H1 (cell line): ENCODE measurements at regions not wholly inside any gene's neighbourhood (a gene's known extent, or its start where the extent isn't known, plus 50 kb on each side); places are given as distances from the start of the nearest gene placed in this dataset.

Experiments
- CTCF ChIP-seq, 3 experiments: IDR thresholded peaks; 1 replicate in 2 of 3; 2 replicates in 1 of 3; pipeline versions ENCODE4 v1.5.1 to v1.6.1; 2011; ENCODE audit warnings: low read length in 3 of 3, mild to moderate bottlenecking in 3 of 3, inconsistent platforms in 2 of 3, low read depth in 1 of 3, moderate library complexity in 1 of 3; ENCODE audit not compliant: insufficient read depth in 1 of 3; ENCODE audit errors: control extremely low read depth in 1 of 3
- GABPA ChIP-seq: IDR thresholded peaks from 2 replicates; pipeline ENCODE4 v1.6.1; 2011; ENCODE audit warnings: mild to moderate bottlenecking, low read length, moderate library complexity, borderline replicate concordance; ENCODE audit not compliant: insufficient read depth
- POLR2A ChIP-seq, 2 experiments: IDR thresholded peaks; 1 replicate in 1 of 2; 2 replicates in 1 of 2; pipeline ENCODE4 v1.6.1; 2011; ENCODE audit warnings: low read depth in 2 of 2, low read length in 2 of 2, mild to moderate bottlenecking in 2 of 2; ENCODE audit errors: control extremely low read depth in 1 of 2
- POLR2AphosphoS5 ChIP-seq: IDR thresholded peaks from 2 replicates; pipeline ENCODE4 v1.6.1; 2011; ENCODE audit warnings: low read depth, low read length
- TAF1 ChIP-seq: IDR thresholded peaks from 2 replicates; pipeline ENCODE4 v1.6.1; 2011; ENCODE audit warnings: mild to moderate bottlenecking, low read depth, low read length
- ZNF274 ChIP-seq: IDR thresholded peaks from 2 replicates; pipeline ENCODE4 v1.7.0; 2012; ENCODE audit warnings: low read length, borderline replicate concordance; ENCODE audit errors: extremely low read depth
- TF ChIP-seq, protein P1 (sequence below): IDR thresholded peaks from 2 replicates; pipeline ENCODE4 v1.6.1; 2012; ENCODE audit warnings: inconsistent platforms

- no peak for TF ChIP-seq POLR2AphosphoS5
- no peak for TF ChIP-seq CTCF (IDR thresholded peaks at IDR 0.05; ENCODE audit: control extremely low read depth in 1 of 3, insufficient read depth in 1 of 3, low read depth in 1 of 3, low read length in 3 of 3)
- no peak for TF ChIP-seq POLR2A (IDR thresholded peaks at IDR 0.05; ENCODE audit: control extremely low read depth in 1 of 2, low read depth in 2 of 2, low read length in 2 of 2)
- no peak for TF ChIP-seq TAF1
- TF ChIP-seq, protein P1, sequence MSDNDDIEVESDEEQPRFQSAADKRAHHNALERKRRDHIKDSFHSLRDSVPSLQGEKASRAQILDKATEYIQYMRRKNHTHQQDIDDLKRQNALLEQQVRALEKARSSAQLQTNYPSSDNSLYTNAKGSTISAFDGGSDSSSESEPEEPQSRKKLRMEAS, result no peak
- no peak for TF ChIP-seq ZNF274
- no peak for TF ChIP-seq GABPA
These were observed 255.6 kb downstream of the OSR1 start for GRCh38 chr2:19102696-19103423.
